ENCODE measurements at regions not wholly inside any gene's neighbourhood (a gene's known extent, or its start where the extent isn't known, plus 50 kb on each side); places are given as distances from the start of the nearest gene placed in this dataset.
"Not testable (repeated sequence)": the region's sequence is repeated elsewhere in the genome, so short reads cannot be mapped to it uniquely, and the experiment has no call there.

DNA sequence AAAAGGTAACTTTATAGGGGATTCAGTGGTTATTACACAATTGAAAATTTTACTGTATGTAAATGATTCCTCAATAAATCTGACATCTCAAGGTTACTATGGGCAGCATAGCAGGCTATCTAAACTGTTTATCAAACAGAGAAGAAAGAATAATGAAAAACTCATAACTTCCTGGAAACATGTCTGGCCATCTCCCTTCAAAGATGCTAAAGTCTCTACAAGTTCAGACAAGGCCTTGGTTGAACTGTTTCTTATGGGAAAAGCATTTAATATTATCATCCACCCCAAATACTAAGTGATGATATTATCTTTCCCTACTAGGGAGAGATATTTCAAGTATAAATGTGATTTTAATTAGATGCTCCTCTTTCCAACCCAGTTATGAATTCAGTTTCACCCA lies 114.9 kb downstream of the ARRDC4 start:
- H3K36me3 Mint-ChIP-seq (ENCODE audit: low read depth) = no peaks in the 10 kb centered on the region
- no peaks in the 10 kb centered on the region for H3K9me3 Mint-ChIP-seq
- no peak overlapping the region for H3K27ac Mint-ChIP-seq
- no peak overlapping the region for H3K4me3 Mint-ChIP-seq
- H3K4me1 Mint-ChIP-seq (ENCODE audit: low read depth) = no peaks in the 10 kb centered on the region
- no peaks in the 10 kb centered on the region for H3K27me3 Mint-ChIP-seq

DNA sequence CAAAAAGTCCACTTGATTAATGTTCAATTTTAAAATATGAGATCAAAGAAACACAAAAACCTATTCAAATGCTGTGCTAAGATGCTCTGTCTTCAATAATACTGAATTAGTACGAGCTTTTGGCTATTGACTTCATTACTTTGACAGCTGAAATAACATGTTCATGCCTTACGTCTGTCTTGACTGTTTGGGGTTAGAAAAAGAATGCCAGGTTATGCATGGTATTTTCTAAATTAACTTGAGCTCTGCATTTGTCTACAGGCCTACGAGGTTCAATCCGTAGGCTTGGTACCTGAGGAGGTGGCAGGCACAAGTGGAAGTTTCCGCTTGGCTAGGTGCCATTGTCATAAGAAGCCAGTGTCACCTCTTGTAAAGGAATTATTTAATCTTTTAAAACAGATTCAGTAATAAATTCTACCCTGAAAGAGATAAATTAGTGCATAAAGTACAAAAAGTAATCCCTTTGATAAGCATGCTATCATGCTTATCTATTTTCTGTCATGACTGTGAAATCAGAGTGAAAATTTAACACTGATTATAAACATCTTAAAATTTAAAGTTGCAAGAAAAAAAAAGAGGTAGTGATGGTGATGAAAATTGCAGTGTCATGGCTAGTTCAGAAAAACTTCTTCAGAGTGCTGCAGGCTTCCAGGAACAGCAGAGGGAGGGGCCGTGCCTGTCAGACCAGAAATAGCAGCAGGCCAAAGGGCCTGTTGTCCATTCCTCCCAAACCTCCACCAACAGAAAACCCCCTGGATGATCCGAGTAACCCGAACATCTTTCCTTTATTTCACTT lies 115.7 kb downstream of the ARRDC4 start:
- Mint-ChIP-seq H3K27ac (no peak overlapping the region), H3K4me1 (ENCODE audit: low read depth) (no peaks in the 10 kb centered on the region), H3K27me3 (no peaks in the 10 kb centered on the region), H3K9me3 (no peaks in the 10 kb centered on the region), H3K36me3 (ENCODE audit: low read depth) (no peaks in the 10 kb centered on the region), H3K4me3 (no peak overlapping the region)

GRCh38 chr15:98077186-98077585 lies 116.7 kb downstream of the ARRDC4 start:
- Mint-ChIP-seq H3K4me3 (no peak overlapping the region), H3K27ac (no peak overlapping the region), H3K4me1 (ENCODE audit: low read depth) (no peaks in the 10 kb centered on the region), H3K9me3 (no peaks in the 10 kb centered on the region), H3K27me3 (no peaks in the 10 kb centered on the region), H3K36me3 (ENCODE audit: low read depth) (no peaks in the 10 kb centered on the region)

DNA sequence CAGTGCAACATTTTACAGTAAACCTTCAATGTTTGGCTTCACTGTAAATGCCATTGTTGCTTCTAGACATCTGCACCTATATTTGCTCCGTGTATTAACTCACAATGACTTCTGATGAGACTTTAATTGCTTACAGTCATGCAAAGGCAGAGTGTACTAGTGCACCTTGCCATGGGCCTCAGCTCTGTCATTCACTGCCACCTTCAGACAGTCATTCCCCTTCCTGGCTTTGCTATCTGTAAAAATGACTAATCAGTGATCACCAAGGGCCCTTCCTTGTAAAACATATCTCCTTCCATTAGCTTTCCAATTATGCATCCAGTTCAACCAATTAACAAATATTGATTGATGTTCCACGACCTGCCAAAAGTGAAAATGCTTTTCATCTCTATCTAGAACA lies 120.3 kb downstream of the ARRDC4 start:
- Mint-ChIP-seq H3K9me3 (no peaks in the 10 kb centered on the region), H3K4me3 (no peak overlapping the region), H3K36me3 (ENCODE audit: low read depth) (no peaks in the 10 kb centered on the region), H3K27me3 (no peaks in the 10 kb centered on the region), H3K27ac (no peak overlapping the region), H3K4me1 (ENCODE audit: low read depth) (no peaks in the 10 kb centered on the region)

- Mint-ChIP-seq H3K27ac (no peak overlapping the region), H3K36me3 (ENCODE audit: low read depth) (no peaks in the 10 kb centered on the region), H3K9me3 (no peaks in the 10 kb centered on the region), H3K4me3 (no peak overlapping the region), H3K27me3 (no peaks in the 10 kb centered on the region), H3K4me1 (ENCODE audit: low read depth) (no peaks in the 10 kb centered on the region)
Measured at GRCh38 chr15:98083203-98083910, 122.9 kb downstream of the ARRDC4 start.

- Mint-ChIP-seq H3K4me1 (ENCODE audit: low read depth) (no peaks in the 10 kb centered on the region), H3K36me3 (ENCODE audit: low read depth) (no peaks in the 10 kb centered on the region), H3K27ac (no peak overlapping the region), H3K9me3 (no peaks in the 10 kb centered on the region), H3K27me3 (no peaks in the 10 kb centered on the region), H3K4me3 (no peak overlapping the region)
Measured at GRCh38 chr15:98085003-98085639, 124.6 kb downstream of the ARRDC4 start.

- not testable (repeated sequence) for H3K27ac Mint-ChIP-seq; H3K9me3 Mint-ChIP-seq; H3K36me3 Mint-ChIP-seq (ENCODE audit: low read depth); H3K4me1 Mint-ChIP-seq (ENCODE audit: low read depth); H3K4me3 Mint-ChIP-seq; H3K27me3 Mint-ChIP-seq
Measured at GRCh38 chr15:98088307-98088945, 127.9 kb downstream of the ARRDC4 start.

DNA sequence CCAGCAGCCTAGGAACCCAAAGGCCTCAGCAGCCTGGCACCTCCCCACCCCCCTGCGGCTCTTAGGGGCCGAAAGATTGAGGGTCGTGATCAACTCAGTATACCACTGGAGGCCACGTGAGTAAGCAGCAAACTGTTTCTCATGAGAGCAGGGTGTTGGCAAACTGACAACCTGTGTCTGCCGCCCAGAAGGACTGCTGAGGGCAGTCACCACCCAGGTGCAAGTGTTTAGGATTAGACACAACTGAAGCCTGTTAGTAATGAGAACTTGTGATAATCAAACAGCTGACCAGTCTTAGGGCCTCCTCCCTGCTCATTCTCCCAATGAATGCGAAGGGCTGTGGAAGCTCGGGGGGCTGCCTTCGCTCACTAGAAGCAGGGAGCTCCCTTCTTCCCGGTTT lies 128.8 kb downstream of the ARRDC4 start:
- not testable (repeated sequence) for H3K27me3 Mint-ChIP-seq; H3K4me3 Mint-ChIP-seq; H3K36me3 Mint-ChIP-seq (ENCODE audit: low read depth); H3K27ac Mint-ChIP-seq; H3K9me3 Mint-ChIP-seq; H3K4me1 Mint-ChIP-seq (ENCODE audit: low read depth)

DNA sequence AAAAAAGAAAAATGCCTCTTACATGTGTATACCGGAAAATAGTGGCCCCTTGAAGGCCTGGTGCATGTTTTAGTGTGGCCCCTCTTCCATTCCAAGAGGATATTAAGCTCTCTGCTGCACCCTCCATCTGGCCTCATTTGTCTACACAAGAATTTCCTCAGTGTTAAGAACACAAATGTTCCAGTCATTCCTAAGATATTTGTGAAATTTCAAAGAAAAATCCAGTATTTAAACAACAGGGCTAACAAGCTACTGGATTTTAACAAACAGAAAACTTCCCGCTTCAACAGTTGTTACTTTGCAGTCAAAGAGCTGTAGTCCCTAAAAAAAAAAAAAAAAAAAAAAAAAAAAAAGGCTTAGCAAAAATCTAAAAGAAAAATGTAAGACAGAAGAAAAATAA lies 137.5 kb downstream of the ARRDC4 start:
- H3K36me3 Mint-ChIP-seq (ENCODE audit: low read depth); H3K9me3 Mint-ChIP-seq; H3K27ac Mint-ChIP-seq; H3K4me3 Mint-ChIP-seq; H3K27me3 Mint-ChIP-seq; H3K4me1 Mint-ChIP-seq (ENCODE audit: low read depth): not testable (repeated sequence)

- not testable (repeated sequence) for H3K9me3 Mint-ChIP-seq; H3K4me3 Mint-ChIP-seq; H3K4me1 Mint-ChIP-seq (ENCODE audit: low read depth); H3K36me3 Mint-ChIP-seq (ENCODE audit: low read depth); H3K27me3 Mint-ChIP-seq; H3K27ac Mint-ChIP-seq
Measured at GRCh38 chr15:98100606-98101005, 140.1 kb downstream of the ARRDC4 start.

GRCh38 chr15:98103570-98103969 lies 143.1 kb downstream of the ARRDC4 start:
- H3K4me3 Mint-ChIP-seq = no peak overlapping the region
- no peaks in the 10 kb centered on the region for H3K9me3 Mint-ChIP-seq
- H3K36me3 Mint-ChIP-seq (ENCODE audit: low read depth) = no peaks in the 10 kb centered on the region
- no peak overlapping the region for H3K27ac Mint-ChIP-seq
- H3K27me3 Mint-ChIP-seq = no peaks in the 10 kb centered on the region
- no peaks in the 10 kb centered on the region for H3K4me1 Mint-ChIP-seq (ENCODE audit: low read depth)

DNA sequence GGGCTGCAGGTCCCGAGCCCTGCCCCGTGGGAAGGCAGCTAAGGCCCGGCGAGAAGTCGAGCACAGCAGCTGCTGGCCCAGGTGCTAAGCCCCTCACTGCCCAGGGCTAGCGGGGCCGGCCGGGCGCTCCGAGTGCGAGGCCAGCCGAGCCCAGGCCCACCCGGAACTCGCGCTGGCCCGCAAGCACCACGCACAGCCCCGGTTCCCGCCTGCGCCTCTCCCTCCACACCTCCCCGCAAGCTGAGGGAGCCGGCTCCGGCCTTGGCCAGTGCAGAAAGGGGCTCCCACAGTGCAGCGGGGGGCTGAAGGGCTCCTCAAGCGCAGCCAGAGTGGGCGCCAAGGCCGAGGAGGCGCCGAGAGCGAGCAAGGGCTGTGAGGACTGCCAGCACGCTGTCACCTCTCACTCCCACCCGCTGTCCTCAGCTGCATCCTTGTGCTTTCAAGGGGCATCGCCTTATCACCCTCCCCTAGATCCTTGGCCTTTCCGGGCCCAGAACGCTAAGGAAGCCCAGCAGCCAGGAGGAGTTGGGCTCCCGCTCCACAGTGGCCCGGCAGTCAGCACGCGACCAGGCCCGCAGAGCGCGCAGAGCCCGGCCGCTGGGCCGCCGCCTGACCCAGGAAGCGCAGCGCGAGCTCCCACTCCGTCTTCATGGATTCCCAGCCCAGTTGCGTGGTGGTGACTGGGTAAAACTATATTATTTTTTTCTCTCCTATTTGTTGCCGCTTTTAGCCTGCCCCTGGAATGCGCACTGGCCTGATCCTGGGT lies 144.1 kb downstream of the ARRDC4 start:
- not testable (repeated sequence) for H3K4me1 Mint-ChIP-seq (ENCODE audit: low read depth); H3K27ac Mint-ChIP-seq; H3K36me3 Mint-ChIP-seq (ENCODE audit: low read depth); H3K9me3 Mint-ChIP-seq; H3K4me3 Mint-ChIP-seq; H3K27me3 Mint-ChIP-seq

DNA sequence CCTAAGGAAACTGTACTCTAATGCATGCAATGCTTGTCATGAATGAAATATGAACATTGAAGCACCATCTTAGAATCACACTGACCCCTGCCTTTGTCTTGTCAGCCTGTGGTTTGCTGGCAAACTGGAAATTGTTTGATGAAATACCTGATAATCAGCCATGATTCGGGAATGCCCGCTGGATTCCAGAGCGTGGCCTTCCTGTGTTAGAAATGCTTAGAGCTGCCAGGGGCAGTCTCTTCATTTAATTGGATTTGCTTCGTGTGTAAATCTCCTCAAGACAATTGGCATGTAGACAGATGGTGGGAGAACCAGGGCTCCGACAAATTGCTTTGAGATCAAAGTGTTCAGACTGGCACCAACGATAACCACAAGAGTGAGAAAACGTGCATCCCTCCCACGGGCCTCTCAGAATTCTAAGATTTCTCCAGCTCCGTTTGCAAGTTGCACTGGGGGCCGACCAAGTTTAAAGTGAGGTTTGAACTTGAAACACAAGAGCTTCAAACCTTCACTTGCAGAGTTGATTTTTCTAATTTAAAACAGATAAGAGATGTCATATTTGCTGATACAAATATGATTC lies 146.2 kb downstream of the ARRDC4 start:
- not testable (repeated sequence) for H3K9me3 Mint-ChIP-seq; H3K36me3 Mint-ChIP-seq (ENCODE audit: low read depth); H3K27me3 Mint-ChIP-seq; H3K4me1 Mint-ChIP-seq (ENCODE audit: low read depth); H3K4me3 Mint-ChIP-seq; H3K27ac Mint-ChIP-seq

DNA sequence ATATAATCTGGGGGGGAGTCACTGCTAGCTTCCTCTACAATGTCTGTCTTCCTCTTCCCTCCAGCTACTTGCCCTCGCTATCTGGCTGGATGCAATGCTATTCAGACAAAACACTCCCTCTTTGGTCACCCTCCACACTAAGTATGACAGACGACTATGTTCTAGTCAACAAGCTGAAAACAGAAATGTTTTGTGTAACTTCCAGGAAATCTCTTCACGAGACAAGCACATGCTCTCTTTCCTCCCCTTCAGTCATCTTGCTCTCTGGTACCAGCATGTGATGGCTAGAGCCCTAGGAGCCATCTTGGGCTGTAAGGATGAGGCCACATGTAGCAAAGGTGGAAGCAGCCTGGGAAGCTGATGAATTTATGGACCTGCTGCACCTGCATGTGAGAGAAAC lies 151.3 kb downstream of the ARRDC4 start:
- no peaks in the 10 kb centered on the region for H3K36me3 Mint-ChIP-seq (ENCODE audit: low read depth)
- peaks cover 3% of the 10 kb centered on the region for H3K9me3 Mint-ChIP-seq
- H3K27ac Mint-ChIP-seq = no peak overlapping the region
- no peaks in the 10 kb centered on the region for H3K27me3 Mint-ChIP-seq
- no peaks in the 10 kb centered on the region for H3K4me1 Mint-ChIP-seq (ENCODE audit: low read depth)
- H3K4me3 Mint-ChIP-seq = no peak overlapping the region
